ENCODE measurements at regions not wholly inside any gene's neighbourhood (a gene's known extent, or its start where the extent isn't known, plus 50 kb on each side); places are given as distances from the start of the nearest gene placed in this dataset.

DNA sequence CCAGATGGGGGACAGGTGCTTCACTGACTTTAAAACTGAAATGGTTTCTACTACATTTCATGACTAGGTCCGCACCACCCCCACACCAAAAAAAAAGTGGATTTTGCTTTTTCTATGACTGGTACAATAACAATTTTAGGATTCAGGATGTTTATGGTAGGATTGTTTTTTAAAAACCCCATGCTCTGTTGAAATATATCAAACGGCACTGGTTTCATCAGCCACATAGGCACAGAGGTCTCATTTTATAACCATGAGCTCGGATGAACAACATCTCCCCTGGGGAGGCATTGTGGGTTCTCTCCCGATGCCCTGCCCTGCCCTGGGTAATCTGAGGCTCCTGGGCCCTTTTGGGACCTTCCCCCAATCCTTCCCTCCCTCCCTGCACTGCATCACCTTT, 202.7 kb upstream of the KBTBD8 start:
- TF ChIP-seq, protein P1, sequence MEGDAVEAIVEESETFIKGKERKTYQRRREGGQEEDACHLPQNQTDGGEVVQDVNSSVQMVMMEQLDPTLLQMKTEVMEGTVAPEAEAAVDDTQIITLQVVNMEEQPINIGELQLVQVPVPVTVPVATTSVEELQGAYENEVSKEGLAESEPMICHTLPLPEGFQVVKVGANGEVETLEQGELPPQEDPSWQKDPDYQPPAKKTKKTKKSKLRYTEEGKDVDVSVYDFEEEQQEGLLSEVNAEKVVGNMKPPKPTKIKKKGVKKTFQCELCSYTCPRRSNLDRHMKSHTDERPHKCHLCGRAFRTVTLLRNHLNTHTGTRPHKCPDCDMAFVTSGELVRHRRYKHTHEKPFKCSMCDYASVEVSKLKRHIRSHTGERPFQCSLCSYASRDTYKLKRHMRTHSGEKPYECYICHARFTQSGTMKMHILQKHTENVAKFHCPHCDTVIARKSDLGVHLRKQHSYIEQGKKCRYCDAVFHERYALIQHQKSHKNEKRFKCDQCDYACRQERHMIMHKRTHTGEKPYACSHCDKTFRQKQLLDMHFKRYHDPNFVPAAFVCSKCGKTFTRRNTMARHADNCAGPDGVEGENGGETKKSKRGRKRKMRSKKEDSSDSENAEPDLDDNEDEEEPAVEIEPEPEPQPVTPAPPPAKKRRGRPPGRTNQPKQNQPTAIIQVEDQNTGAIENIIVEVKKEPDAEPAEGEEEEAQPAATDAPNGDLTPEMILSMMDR (IDR thresholded peaks at IDR 0.05) = no peak
- no peak for TF ChIP-seq POLR2A (IDR thresholded peaks at IDR 0.05)
